ENCODE measurements at regions not wholly inside any gene's neighbourhood (a gene's known extent, or its start where the extent isn't known, plus 50 kb on each side); places are given as distances from the start of the nearest gene placed in this dataset.

DNA sequence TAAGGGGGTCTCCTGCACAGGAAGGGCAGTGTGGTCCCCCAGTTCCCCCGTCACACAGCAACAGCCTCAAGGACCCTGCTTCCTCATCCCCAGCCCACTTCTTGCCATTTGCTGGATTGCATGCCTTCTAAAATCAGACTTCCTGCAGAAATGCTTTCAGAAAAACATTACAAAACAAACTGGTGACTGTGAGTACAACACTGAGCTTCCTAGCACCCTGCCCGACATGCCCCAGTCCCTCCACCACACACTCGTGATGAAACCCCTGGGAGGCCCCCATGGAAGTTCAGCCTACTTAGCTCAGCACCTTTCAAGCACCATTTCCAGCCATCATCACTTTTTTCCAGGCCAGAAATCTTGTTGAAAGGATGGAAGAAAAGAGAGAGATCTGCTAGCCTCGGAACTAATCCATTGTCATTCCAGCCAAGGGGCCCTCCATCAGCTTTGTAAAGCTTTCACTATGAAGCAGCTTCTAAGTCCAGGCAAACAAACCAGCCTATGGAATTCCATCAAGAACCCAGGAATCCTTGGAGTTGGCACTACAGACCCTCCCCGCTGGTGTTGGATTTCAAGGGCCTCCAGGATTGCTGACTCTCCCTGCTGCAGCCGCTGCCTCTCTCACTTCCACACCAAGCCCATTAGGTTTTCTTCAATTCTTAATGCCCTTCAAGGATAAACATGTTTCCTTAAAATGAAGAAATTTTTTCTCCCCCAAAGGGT, 114.6 kb downstream of the C5orf15 start:
- DNase-seq, result no peak

- DNase-seq, result no peak
These were observed 116.9 kb downstream of the C5orf15 start for GRCh38 chr5:133851521-133851920.

DNA sequence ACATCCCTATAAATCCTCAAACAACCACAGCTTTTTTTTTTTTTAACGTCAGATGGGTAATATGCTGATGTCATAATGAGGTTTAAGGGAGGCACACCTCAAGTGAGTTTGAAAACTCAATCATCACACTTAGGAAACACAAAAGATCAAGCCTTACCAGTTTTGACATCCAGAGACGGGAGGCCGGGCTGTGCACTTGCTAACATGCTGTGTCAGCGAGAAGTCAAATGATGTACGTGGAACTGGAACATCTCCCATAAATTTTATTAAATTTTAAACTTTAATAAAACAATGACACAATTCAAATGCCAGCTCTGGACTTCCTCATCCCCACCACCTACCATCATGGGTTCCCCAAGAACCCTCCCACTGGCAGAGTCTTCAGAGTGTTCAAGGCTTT, 117.6 kb downstream of the C5orf15 start:
- no peak for DNase-seq

DNA sequence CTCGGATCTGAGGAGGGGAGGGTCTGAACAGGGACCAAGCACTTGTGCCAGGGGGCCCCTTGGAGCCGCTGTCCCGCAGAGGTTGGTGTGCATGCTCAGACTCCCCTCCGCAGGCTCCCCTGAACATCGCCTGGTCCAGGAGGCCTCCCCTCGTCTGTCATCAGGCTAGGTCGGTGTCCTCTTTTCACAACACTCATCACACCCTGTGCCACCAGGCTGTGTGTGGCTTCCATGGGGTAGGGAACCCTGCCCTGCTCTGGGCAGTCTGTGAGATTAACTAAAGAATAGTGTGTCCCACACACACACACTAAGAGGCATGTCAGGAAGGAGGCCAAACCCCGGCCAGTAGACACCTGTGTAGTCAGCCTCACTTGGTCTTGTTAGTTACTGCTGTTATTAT, 119.3 kb downstream of the C5orf15 start:
- DNase-seq, result no peak

- no peak for DNase-seq
These were observed 120.0 kb downstream of the C5orf15 start for GRCh38 chr5:133848341-133848811.

- no peak for DNase-seq
These were observed 120.5 kb downstream of the C5orf15 start for GRCh38 chr5:133847886-133848285.

- no peak for DNase-seq
These were observed 121.1 kb downstream of the C5orf15 start for GRCh38 chr5:133847301-133847700.

- DNase-seq, result no peak
These were observed 121.8 kb downstream of the C5orf15 start for GRCh38 chr5:133846478-133847226.

DNA sequence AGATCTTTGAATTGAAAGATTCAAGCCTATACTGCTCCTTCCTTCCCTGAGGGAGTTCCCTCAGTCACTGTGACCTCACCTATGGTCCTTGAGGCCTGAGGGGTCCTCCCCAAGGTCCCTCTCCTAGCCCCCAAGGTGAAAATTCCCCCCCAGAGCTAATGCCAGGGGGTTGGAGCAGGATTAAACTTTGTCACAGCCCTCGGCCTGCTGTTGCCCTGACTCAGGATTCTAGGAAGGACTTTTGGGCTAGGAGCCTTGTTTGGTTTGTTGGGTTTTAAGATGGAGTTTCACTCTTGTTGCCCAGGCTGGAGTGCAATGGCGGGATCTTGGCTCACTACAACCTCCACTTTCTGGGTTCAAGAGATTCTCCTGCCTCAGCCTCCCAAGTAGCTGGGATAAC, 123.2 kb downstream of the C5orf15 start:
- no peak for DNase-seq

- DNase-seq, result no peak
These were observed 123.6 kb downstream of the C5orf15 start for GRCh38 chr5:133844836-133845235.

- no peak for DNase-seq
These were observed 124.5 kb downstream of the C5orf15 start for GRCh38 chr5:133843911-133844310.

DNA sequence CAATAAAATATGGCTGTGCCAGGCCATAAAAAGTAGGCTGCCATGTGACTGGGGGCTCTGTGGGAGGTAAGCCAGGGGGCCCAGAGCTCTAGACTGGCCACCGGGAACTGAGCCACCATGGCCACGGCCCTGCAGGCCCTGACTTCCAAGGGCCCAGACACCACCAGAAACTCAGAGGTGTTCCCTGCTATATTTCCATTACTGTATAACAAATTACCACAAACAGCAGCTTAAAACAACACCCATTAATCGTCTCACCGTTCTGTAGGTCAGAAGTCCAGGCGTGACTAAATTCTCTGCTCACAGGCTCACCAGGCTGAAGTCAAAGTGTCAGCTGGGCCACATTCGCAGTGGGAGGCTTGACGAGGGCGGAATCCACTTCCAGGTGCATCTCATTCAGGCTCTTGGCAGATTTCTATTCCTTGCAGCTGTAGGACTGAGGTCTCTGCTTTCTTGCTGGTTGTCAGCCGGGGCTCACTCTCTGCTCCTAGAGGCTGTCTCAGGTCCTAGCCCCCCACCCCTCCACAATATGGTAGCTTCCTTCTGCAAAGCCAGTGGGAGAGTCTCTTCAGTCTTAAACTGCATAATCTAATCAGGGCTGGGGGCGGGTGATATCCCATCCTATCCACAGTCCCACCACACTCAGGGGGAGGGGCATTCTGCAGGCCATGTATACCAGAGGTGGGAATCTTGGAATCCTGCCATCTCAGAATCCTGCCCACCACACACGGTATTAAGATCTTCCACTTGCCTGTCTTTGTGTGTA, 125.4 kb downstream of the C5orf15 start:
- DNase-seq, result no peak

DNA sequence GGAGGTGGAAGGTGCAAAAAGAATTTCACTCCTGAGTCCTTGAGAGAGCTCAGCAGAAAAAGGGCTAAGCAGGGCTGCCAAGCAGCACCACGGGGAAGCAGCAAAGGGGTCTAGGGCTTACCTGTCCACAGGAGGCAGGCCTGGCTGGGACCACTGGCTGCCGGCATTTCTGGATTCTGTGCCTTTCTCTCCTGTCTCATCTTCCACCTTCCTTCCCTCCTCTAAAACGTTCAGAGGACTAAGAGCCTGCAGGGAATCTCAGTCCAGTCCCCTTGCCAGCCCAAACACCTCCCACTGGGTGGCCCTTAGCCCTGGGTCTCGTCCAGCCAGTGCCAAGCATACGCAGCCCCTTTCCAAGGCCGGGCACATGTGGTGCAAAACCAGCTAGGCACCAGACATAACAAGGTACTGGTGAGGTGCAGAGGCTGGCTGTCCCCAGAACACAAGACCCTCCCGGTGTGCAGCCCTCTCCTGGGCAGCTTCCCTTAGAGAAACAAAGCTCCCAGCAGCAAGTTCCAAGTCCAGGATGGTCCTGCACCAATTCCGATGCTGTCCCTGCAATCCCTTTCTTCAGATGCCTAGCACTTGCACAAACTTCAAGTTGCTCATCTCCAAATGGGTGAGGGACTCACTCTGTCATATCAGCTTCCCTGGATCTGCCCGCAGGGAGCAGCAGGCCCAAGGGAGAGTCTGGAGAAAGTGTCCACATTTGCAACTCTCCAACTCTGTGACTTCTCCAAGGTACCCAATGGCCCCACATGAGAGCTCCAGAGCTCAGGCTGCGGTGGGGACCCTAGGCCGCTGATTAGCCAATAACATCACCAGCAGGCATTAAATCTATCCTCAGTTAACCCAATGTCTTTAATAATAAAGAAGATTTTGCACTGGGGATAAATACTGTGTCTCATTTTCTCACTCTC, 126.3 kb downstream of the C5orf15 start:
- DNase-seq, result no peak

GRCh38 chr5:133840168-133840567, 128.3 kb downstream of the C5orf15 start:
- no peak for DNase-seq

DNA sequence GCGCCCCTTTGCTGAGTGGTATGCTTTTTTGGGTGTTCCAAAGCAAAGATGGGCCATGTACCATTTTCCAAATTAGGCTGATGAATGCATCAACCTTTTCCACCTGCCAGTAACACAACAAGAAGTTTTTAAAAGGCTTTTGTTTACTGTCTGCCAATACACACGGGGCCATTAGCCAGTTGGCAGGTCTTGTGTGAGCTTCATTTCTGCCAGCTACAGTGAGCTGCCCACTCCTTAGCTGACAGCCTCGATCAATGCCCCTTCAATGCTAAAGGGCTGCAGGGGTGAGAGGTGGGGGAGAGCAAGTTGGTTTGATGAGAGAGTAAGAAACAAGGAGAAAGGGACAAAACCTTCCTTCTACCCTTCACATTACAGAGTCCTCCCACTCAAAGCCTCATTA, 128.7 kb downstream of the C5orf15 start:
- no peak for DNase-seq

GRCh38 chr5:133839090-133839489, 129.3 kb downstream of the C5orf15 start:
- no peak for DNase-seq

DNA sequence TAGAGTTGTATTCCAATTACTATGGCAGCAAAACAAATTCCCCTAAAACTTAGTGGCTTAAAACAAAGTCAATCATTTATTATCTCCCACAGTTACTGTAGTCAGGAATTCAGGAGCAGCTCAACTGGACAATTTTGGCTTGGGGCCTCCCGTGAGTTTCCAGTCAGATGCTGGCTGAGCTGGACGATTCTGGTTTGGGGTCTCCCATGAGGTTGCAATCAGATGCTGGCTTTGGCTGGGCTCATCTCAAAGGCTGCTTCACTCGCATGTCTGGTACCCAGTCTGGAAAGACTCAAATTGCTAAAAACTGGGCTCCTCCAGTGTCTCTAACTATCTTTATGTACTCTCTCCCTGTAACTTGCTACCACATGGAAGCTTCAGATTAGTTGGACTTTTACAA, 130.1 kb downstream of the C5orf15 start:
- no peak for DNase-seq

GRCh38 chr5:133831491-133832224, 136.8 kb downstream of the C5orf15 start:
- no peak for DNase-seq

DNA sequence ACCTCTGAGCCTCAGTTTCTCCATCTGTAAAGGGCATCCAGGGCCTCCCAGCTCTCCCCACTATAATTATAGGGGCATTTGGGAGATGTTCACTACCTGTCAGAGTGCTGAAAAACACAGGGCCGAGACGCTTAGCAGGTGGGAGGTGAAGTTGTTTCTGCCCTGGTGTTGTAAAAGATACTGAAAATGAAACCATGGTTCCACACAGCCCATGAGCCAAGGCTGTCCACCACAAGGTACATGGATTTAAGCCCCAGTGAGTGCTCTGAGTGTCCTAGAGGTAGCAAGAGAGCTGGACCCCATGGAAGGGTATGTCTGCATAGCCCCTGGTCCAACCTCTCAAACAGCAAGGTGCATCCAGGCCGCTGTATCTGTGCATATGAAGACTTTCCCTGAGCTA, 137.5 kb downstream of the C5orf15 start:
- DNase-seq, result no peak

- DNase-seq, result no peak
These were observed 138.1 kb downstream of the C5orf15 start for GRCh38 chr5:133830281-133830680.

DNA sequence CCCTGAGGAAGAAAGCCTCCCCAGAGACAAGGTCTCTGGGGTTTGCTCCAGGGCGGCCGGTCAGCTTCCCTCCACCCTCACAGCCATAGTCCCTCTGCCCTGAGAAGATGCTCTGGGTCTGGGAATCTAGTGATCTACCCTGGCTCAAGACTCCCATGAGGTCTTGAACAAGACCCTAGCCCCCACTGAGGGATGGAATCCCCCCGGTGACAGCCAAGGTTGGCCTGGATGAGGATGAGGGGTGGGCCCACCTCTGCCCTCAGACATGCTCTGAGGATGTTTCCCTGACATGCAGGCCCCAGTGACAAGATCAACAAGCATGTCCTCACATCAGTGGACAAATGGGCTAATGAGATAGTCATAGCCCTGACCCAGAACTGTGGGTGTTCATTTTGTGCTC, 138.6 kb downstream of the C5orf15 start:
- no peak for DNase-seq

DNA sequence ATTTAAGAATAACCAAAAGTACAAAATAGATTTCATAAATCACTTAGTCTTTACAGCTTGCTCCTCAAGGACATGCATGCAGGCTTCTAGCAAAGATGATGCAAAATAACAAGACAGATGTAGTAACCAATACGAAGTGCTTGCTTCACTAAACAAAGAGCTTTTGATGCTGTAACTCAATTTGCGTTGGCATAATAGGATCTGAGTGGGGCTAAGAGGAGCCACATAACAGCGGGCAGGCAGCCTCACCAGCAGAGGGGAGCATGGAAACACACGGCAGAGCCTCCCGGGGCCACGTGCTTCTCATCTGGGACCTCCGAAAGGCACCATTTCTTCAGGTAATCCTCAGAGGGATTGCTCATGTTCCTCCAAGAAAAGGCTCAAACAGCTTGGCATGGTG, 139.7 kb downstream of the C5orf15 start:
- no peak for DNase-seq
